Keratinocyte (primary cell): ENCODE measurements at regions not wholly inside any gene's neighbourhood (a gene's known extent, or its start where the extent isn't known, plus 50 kb on each side); places are given as distances from the start of the nearest gene placed in this dataset.

Experiments
- DNase-seq: peaks from one replicate; pipeline ENCODE4 v3.0.0-alpha.2; 2011; ENCODE audit warnings: low read depth, missing footprints, low spot score
- FAIRE-seq: peaks from 2 replicates; lab custom pipeline; 2011; peaks lifted over from hg19 to GRCh38; lab: Jason Lieb, UNC
- H2AFZ ChIP-seq: 2 replicates; pipeline ENCODE4 v1.6.0; 2012; ENCODE audit warnings: low read length, control low read depth, inconsistent platforms; ENCODE audit not compliant: control insufficient read depth
- H3K27ac ChIP-seq: 2 replicates; pipeline ENCODE4 v1.5.1; 2011; ENCODE audit warnings: low read length; ENCODE audit not compliant: control insufficient read depth, insufficient read depth
- H3K27me3 ChIP-seq: 3 replicates; pipeline ENCODE4 v1.6.0; 2011; ENCODE audit warnings: low read length; ENCODE audit not compliant: control insufficient read depth, insufficient read depth; ENCODE audit errors: extremely low read depth
- H3K36me3 ChIP-seq, 2 experiments: 2 replicates in 1 of 2; 3 replicates in 1 of 2; pipeline ENCODE4 v1.5.1; 2011; ENCODE audit warnings: low read length in 2 of 2, mild to moderate bottlenecking in 1 of 2; ENCODE audit not compliant: control insufficient read depth in 2 of 2, insufficient read depth in 2 of 2; ENCODE audit errors: extremely low read depth in 1 of 2
- H3K4me1 ChIP-seq: 3 replicates; pipeline ENCODE4 v1.5.1; 2011; ENCODE audit warnings: low read length; ENCODE audit not compliant: control insufficient read depth, insufficient read depth; ENCODE audit errors: extremely low read depth
- H3K4me2 ChIP-seq: 3 replicates; pipeline ENCODE4 v1.6.0; 2011; ENCODE audit warnings: low read depth, low read length; ENCODE audit not compliant: control insufficient read depth, insufficient read depth; ENCODE audit errors: extremely low read depth
- H3K4me3 ChIP-seq, 3 experiments: fragments of 200-600 bp in 1 of 3; sonication (generic) in 1 of 3; 2 replicates in 2 of 3; 3 replicates in 1 of 3; pipeline ENCODE4 v1.5.1; 2011 to 2016; ENCODE audit warnings: low read length in 3 of 3, mild to moderate bottlenecking in 3 of 3, control low read depth in 2 of 3, inconsistent platforms in 1 of 3, low read depth in 1 of 3, mixed read lengths in 1 of 3, mixed run types in 1 of 3, moderate library complexity in 1 of 3; ENCODE audit not compliant: control insufficient read depth in 2 of 3, insufficient read depth in 2 of 3; ENCODE audit errors: extremely low read depth in 1 of 3
- H3K79me2 ChIP-seq: 2 replicates; pipeline ENCODE4 v1.6.0; 2012; ENCODE audit warnings: low read length; ENCODE audit not compliant: control insufficient read depth, insufficient read depth
- H3K9ac ChIP-seq: 3 replicates; pipeline ENCODE4 v1.6.0; 2011; ENCODE audit warnings: low read length; ENCODE audit not compliant: control insufficient read depth, insufficient read depth; ENCODE audit errors: extremely low read depth
- H3K9me1 ChIP-seq: 3 replicates; pipeline ENCODE4 v1.6.0; 2011; ENCODE audit warnings: low read length; ENCODE audit not compliant: control insufficient read depth, insufficient read depth; ENCODE audit errors: extremely low read depth
- H3K9me3 ChIP-seq: 2 replicates; pipeline ENCODE4 v1.5.1; 2012; ENCODE audit warnings: low read depth, low read length; ENCODE audit not compliant: control insufficient read depth
- H4K20me1 ChIP-seq: 3 replicates; pipeline ENCODE4 v1.6.0; 2011; ENCODE audit warnings: low read length; ENCODE audit not compliant: control insufficient read depth, insufficient read depth; ENCODE audit errors: extremely low read depth
- CTCF ChIP-seq, 3 experiments: IDR thresholded peaks in 1 of 3; conservative IDR thresholded peaks in 1 of 3; optimal IDR thresholded peaks in 1 of 3; 2 replicates in 2 of 3; 3 replicates in 1 of 3; pipeline versions ENCODE3 to v1.5.1; 2011; ENCODE audit warnings: low read length in 3 of 3, mild to moderate bottlenecking in 3 of 3, moderate library complexity in 2 of 3, control low read depth in 1 of 3, inconsistent platforms in 1 of 3; ENCODE audit not compliant: insufficient read depth in 2 of 3; ENCODE audit errors: extremely low read depth in 1 of 3
- EZH2 ChIP-seq: IDR thresholded peaks from one replicate; pipeline ENCODE4 v1.6.1; 2012; ENCODE audit warnings: inconsistent platforms, mild to moderate bottlenecking, low read length, moderate library complexity
- dilution Hi-C: fragments of 300-500 bp; cut with MboI; formaldehyde crosslinking; loops from one replicate; pipeline ENCODE4 v1.7.0; 2020; ENCODE audit warnings: low sequenced_read_pairs; ENCODE audit not compliant: extremely low pct_ligation_motif_present

GRCh38 chr1:216815260-216816131, 92.3 kb upstream of the ESRRG start:
- Histone ChIP-seq H3K4me1 (no peaks in the 10 kb centered on the region), H3K4me2 (no peak overlapping the region), H3K79me2 (no peaks in the 10 kb centered on the region), H3K27ac (no peak overlapping the region), H3K9ac (no peak overlapping the region), H3K27me3 (peaks cover 3% of the 10 kb centered on the region), H3K4me3 (no peak overlapping the region), H3K36me3 (no peaks in the 10 kb centered on the region), H3K9me3 (no peaks in the 10 kb centered on the region), H2AFZ (no peak overlapping the region), H3K9me1 (no peaks in the 10 kb centered on the region), H4K20me1 (no peaks in the 10 kb centered on the region)
- dilution Hi-C loops, result no loop called here
- TF ChIP-seq CTCF (optimal IDR thresholded peaks at IDR 0.05 in 1 of 3, IDR thresholded peaks at IDR 0.05 in 1 of 3, conservative IDR thresholded peaks at IDR 0.05 in 1 of 3; ENCODE audit: extremely low read depth in 1 of 3, insufficient read depth in 2 of 3, low read length in 3 of 3), result no peak
- TF ChIP-seq EZH2, result no peak
- no peak for DNase-seq
- FAIRE-seq, result no peak

GRCh38 chr1:216814576-216815259, 91.5 kb upstream of the ESRRG start:
- no peaks in the 10 kb centered on the region for H3K79me2 ChIP-seq
- no peak for FAIRE-seq
- TF ChIP-seq EZH2 (no peak), CTCF (optimal IDR thresholded peaks at IDR 0.05 in 1 of 3, IDR thresholded peaks at IDR 0.05 in 1 of 3, conservative IDR thresholded peaks at IDR 0.05 in 1 of 3; ENCODE audit: extremely low read depth in 1 of 3, insufficient read depth in 2 of 3, low read length in 3 of 3) (no peak)
- no peak overlapping the region for H3K4me3 ChIP-seq
- no peak overlapping the region for H3K4me2 ChIP-seq
- dilution Hi-C loops, result no loop called here
- no peak overlapping the region for H3K9ac ChIP-seq
- no peaks in the 10 kb centered on the region for H3K36me3 ChIP-seq
- no peaks in the 10 kb centered on the region for H3K9me1 ChIP-seq
- DNase-seq, result no peak
- no peaks in the 10 kb centered on the region for H4K20me1 ChIP-seq
- H3K27me3 ChIP-seq, result peaks cover 3% of the 10 kb centered on the region
- H3K4me1 ChIP-seq, result no peaks in the 10 kb centered on the region
- H3K9me3 ChIP-seq, result no peaks in the 10 kb centered on the region
- no peak overlapping the region for H3K27ac ChIP-seq
- H2AFZ ChIP-seq, result no peak overlapping the region
